ENCODE measurements at regions not wholly inside any gene's neighbourhood (a gene's known extent, or its start where the extent isn't known, plus 50 kb on each side); places are given as distances from the start of the nearest gene placed in this dataset.

- WGBS, 2 experiments: 80 to 82% methylated on average over 4 of the region's 4 CpGs
- no peaks in the 10 kb centered on the region for H3K36me3 ChIP-seq (ENCODE audit: control insufficient read depth, insufficient read depth, low read length)
- H3K27me3 ChIP-seq (ENCODE audit: control insufficient read depth, insufficient read depth, low read length, poor library complexity, severe bottlenecking): no peaks in the 10 kb centered on the region
- H3K9me3 ChIP-seq (ENCODE audit: control insufficient read depth, low read length): no peaks in the 10 kb centered on the region
- H3K4me3 ChIP-seq (ENCODE audit: insufficient read depth, low read depth, low read length): no peak overlapping the region
- no peak overlapping the region for H3K27ac ChIP-seq (ENCODE audit: insufficient read depth, low read depth, low read length, poor library complexity, severe bottlenecking)
- no peaks in the 10 kb centered on the region for H3K4me1 ChIP-seq (ENCODE audit: control insufficient read depth, insufficient read depth, low read length)
Observed at GRCh38 chr15:39282663-39283208, 298.1 kb upstream of the THBS1 start.

- H3K9me3 ChIP-seq (ENCODE audit: control insufficient read depth, low read length): no peaks in the 10 kb centered on the region
- H3K27ac ChIP-seq (ENCODE audit: insufficient read depth, low read depth, low read length, poor library complexity, severe bottlenecking): no peak overlapping the region
- H3K27me3 ChIP-seq (ENCODE audit: control insufficient read depth, insufficient read depth, low read length, poor library complexity, severe bottlenecking): no peaks in the 10 kb centered on the region
- no peak overlapping the region for H3K4me3 ChIP-seq (ENCODE audit: insufficient read depth, low read depth, low read length)
- no peaks in the 10 kb centered on the region for H3K4me1 ChIP-seq (ENCODE audit: control insufficient read depth, insufficient read depth, low read length)
- H3K36me3 ChIP-seq (ENCODE audit: control insufficient read depth, insufficient read depth, low read length): no peaks in the 10 kb centered on the region
Observed at GRCh38 chr15:39283531-39283930, 297.3 kb upstream of the THBS1 start.

- H3K36me3 ChIP-seq (ENCODE audit: control insufficient read depth, insufficient read depth, low read length): no peaks in the 10 kb centered on the region
- H3K4me3 ChIP-seq (ENCODE audit: insufficient read depth, low read depth, low read length): no peak overlapping the region
- 91 to 96% methylated on average over 3 of the region's 3 CpGs for WGBS, 2 experiments
- H3K4me1 ChIP-seq (ENCODE audit: control insufficient read depth, insufficient read depth, low read length): no peaks in the 10 kb centered on the region
- no peaks in the 10 kb centered on the region for H3K27me3 ChIP-seq (ENCODE audit: control insufficient read depth, insufficient read depth, low read length, poor library complexity, severe bottlenecking)
- no peak overlapping the region for H3K27ac ChIP-seq (ENCODE audit: insufficient read depth, low read depth, low read length, poor library complexity, severe bottlenecking)
- H3K9me3 ChIP-seq (ENCODE audit: control insufficient read depth, low read length): no peaks in the 10 kb centered on the region
Observed at GRCh38 chr15:39285071-39285470, 295.8 kb upstream of the THBS1 start.

- Histone ChIP-seq H3K27ac (ENCODE audit: insufficient read depth, low read depth, low read length, poor library complexity, severe bottlenecking) (no peak overlapping the region), H3K9me3 (ENCODE audit: control insufficient read depth, low read length) (no peaks in the 10 kb centered on the region), H3K27me3 (ENCODE audit: control insufficient read depth, insufficient read depth, low read length, poor library complexity, severe bottlenecking) (no peaks in the 10 kb centered on the region), H3K4me3 (ENCODE audit: insufficient read depth, low read depth, low read length) (no peak overlapping the region), H3K4me1 (ENCODE audit: control insufficient read depth, insufficient read depth, low read length) (no peaks in the 10 kb centered on the region), H3K36me3 (ENCODE audit: control insufficient read depth, insufficient read depth, low read length) (no peaks in the 10 kb centered on the region)
Observed at GRCh38 chr15:39285663-39286062, 295.2 kb upstream of the THBS1 start.

- Histone ChIP-seq H3K27me3 (ENCODE audit: control insufficient read depth, insufficient read depth, low read length, poor library complexity, severe bottlenecking) (no peaks in the 10 kb centered on the region), H3K9me3 (ENCODE audit: control insufficient read depth, low read length) (no peaks in the 10 kb centered on the region), H3K4me1 (ENCODE audit: control insufficient read depth, insufficient read depth, low read length) (no peaks in the 10 kb centered on the region), H3K36me3 (ENCODE audit: control insufficient read depth, insufficient read depth, low read length) (no peaks in the 10 kb centered on the region), H3K27ac (ENCODE audit: insufficient read depth, low read depth, low read length, poor library complexity, severe bottlenecking) (no peak overlapping the region), H3K4me3 (ENCODE audit: insufficient read depth, low read depth, low read length) (no peak overlapping the region)
- 85 to 88% methylated on average over 1 to 2 of the region's 2 CpGs for WGBS, 2 experiments
Observed at GRCh38 chr15:39286706-39287105, 294.2 kb upstream of the THBS1 start.

GRCh38 chr15:39287322-39288195 is 293.3 kb upstream of the THBS1 start:
- no peak overlapping the region for H3K27ac ChIP-seq (ENCODE audit: insufficient read depth, low read depth, low read length, poor library complexity, severe bottlenecking)
- H3K9me3 ChIP-seq (ENCODE audit: control insufficient read depth, low read length): no peaks in the 10 kb centered on the region
- H3K4me1 ChIP-seq (ENCODE audit: control insufficient read depth, insufficient read depth, low read length): no peaks in the 10 kb centered on the region
- H3K4me3 ChIP-seq (ENCODE audit: insufficient read depth, low read depth, low read length): no peak overlapping the region
- H3K36me3 ChIP-seq (ENCODE audit: control insufficient read depth, insufficient read depth, low read length): no peaks in the 10 kb centered on the region
- WGBS, 2 experiments: 93 to 94% methylated on average over 5 to 6 of the region's 6 CpGs
- no peaks in the 10 kb centered on the region for H3K27me3 ChIP-seq (ENCODE audit: control insufficient read depth, insufficient read depth, low read length, poor library complexity, severe bottlenecking)

GRCh38 chr15:39290711-39291435 is 290.0 kb upstream of the THBS1 start:
- no peak overlapping the region for H3K4me3 ChIP-seq (ENCODE audit: insufficient read depth, low read depth, low read length)
- H3K36me3 ChIP-seq (ENCODE audit: control insufficient read depth, insufficient read depth, low read length): no peaks in the 10 kb centered on the region
- H3K9me3 ChIP-seq (ENCODE audit: control insufficient read depth, low read length): no peaks in the 10 kb centered on the region
- no peaks in the 10 kb centered on the region for H3K27me3 ChIP-seq (ENCODE audit: control insufficient read depth, insufficient read depth, low read length, poor library complexity, severe bottlenecking)
- no peak overlapping the region for H3K27ac ChIP-seq (ENCODE audit: insufficient read depth, low read depth, low read length, poor library complexity, severe bottlenecking)
- H3K4me1 ChIP-seq (ENCODE audit: control insufficient read depth, insufficient read depth, low read length): no peaks in the 10 kb centered on the region
- 96 to 98% methylated on average over 3 to 4 of the region's 4 CpGs for WGBS, 2 experiments

GRCh38 chr15:39291690-39292089 is 289.2 kb upstream of the THBS1 start:
- Histone ChIP-seq H3K4me1 (ENCODE audit: control insufficient read depth, insufficient read depth, low read length) (no peaks in the 10 kb centered on the region), H3K36me3 (ENCODE audit: control insufficient read depth, insufficient read depth, low read length) (no peaks in the 10 kb centered on the region), H3K27ac (ENCODE audit: insufficient read depth, low read depth, low read length, poor library complexity, severe bottlenecking) (no peak overlapping the region), H3K4me3 (ENCODE audit: insufficient read depth, low read depth, low read length) (no peak overlapping the region), H3K27me3 (ENCODE audit: control insufficient read depth, insufficient read depth, low read length, poor library complexity, severe bottlenecking) (no peaks in the 10 kb centered on the region), H3K9me3 (ENCODE audit: control insufficient read depth, low read length) (no peaks in the 10 kb centered on the region)
- 90 to 97% methylated on average over 3 of the region's 3 CpGs for WGBS, 2 experiments

GRCh38 chr15:39296955-39297354 is 283.9 kb upstream of the THBS1 start:
- WGBS, 2 experiments: 86 to 95% methylated on average over 1 of the region's 1 CpG
- no peak overlapping the region for H3K27ac ChIP-seq (ENCODE audit: insufficient read depth, low read depth, low read length, poor library complexity, severe bottlenecking)
- H3K36me3 ChIP-seq (ENCODE audit: control insufficient read depth, insufficient read depth, low read length): no peaks in the 10 kb centered on the region

GRCh38 chr15:39298271-39298962 is 282.5 kb upstream of the THBS1 start:
- 93% methylated on average over 3 to 4 of the region's 4 CpGs for WGBS, 2 experiments
- Histone ChIP-seq H3K4me1 (ENCODE audit: control insufficient read depth, insufficient read depth, low read length) (no peaks in the 10 kb centered on the region), H3K9me3 (ENCODE audit: control insufficient read depth, low read length) (no peaks in the 10 kb centered on the region), H3K4me3 (ENCODE audit: insufficient read depth, low read depth, low read length) (no peak overlapping the region), H3K36me3 (ENCODE audit: control insufficient read depth, insufficient read depth, low read length) (no peaks in the 10 kb centered on the region), H3K27me3 (ENCODE audit: control insufficient read depth, insufficient read depth, low read length, poor library complexity, severe bottlenecking) (no peaks in the 10 kb centered on the region), H3K27ac (ENCODE audit: insufficient read depth, low read depth, low read length, poor library complexity, severe bottlenecking) (no peak overlapping the region)

More at GRCh38 chr15:39296955-39297354, 283.9 kb upstream of the THBS1 start:
- H3K4me1 ChIP-seq (ENCODE audit: control insufficient read depth, insufficient read depth, low read length): no peaks in the 10 kb centered on the region
- no peak overlapping the region for H3K4me3 ChIP-seq (ENCODE audit: insufficient read depth, low read depth, low read length)
- H3K27me3 ChIP-seq (ENCODE audit: control insufficient read depth, insufficient read depth, low read length, poor library complexity, severe bottlenecking): no peaks in the 10 kb centered on the region
- no peaks in the 10 kb centered on the region for H3K9me3 ChIP-seq (ENCODE audit: control insufficient read depth, low read length)
